IMR-90 (cell line): ENCODE measurements at regions not wholly inside any gene's neighbourhood (a gene's known extent, or its start where the extent isn't known, plus 50 kb on each side); places are given as distances from the start of the nearest gene placed in this dataset.

ENCODE experiments used
- ATAC-seq: fragments of 200-7000 bp; cut with Tn5 transposase; 2 replicates; pipeline ENCODE4 v1.9.1; 2020; ENCODE audit warnings: low read depth, mild to moderate bottlenecking, moderate library complexity
- BruUV-seq: library from RNA; stranded (reverse); fragments of 400-500 nt; replicated peaks from 2 replicates; lab custom pipeline; 2021; lab: Mats Ljungman, UMichigan
- CTCF ChIA-PET: fragments of 300-600 bp; formaldehyde crosslinking; extraction: SDS; loops from one replicate; lab custom pipeline; 2021; ENCODE audit warnings: antibody characterized with exemption; lab: Yijun Ruan, JAX
- POLR2A ChIA-PET: fragments of 300-600 bp; sonication (Branson Sonifier 250); formaldehyde crosslinking; loops from one replicate; lab custom pipeline; 2022; ENCODE audit warnings: antibody characterized with exemption; ENCODE audit not compliant: unreplicated experiment; lab: Charles Lee
- DNase-seq: peaks from one replicate; pipeline ENCODE4 v3.0.0; 2013
- H2AFZ ChIP-seq: replicated peaks from 2 replicates; pipeline ENCODE3; 2013; ENCODE audit warnings: low read length, mild to moderate bottlenecking; ENCODE audit not compliant: poor library complexity
- H2AK5ac ChIP-seq: 2 replicates; pipeline ENCODE4 v1.6.1; 2013; ENCODE audit warnings: low read depth, low read length, inconsistent platforms
- H2AK9ac ChIP-seq: replicated peaks from 2 replicates; pipeline ENCODE3; 2013; ENCODE audit warnings: mild to moderate bottlenecking, low read depth, low read length, moderate library complexity; ENCODE audit not compliant: poor library complexity
- H2BK120ac ChIP-seq: 2 replicates; pipeline ENCODE4 v1.6.1; 2013; ENCODE audit warnings: low read depth, low read length, inconsistent platforms
- H2BK15ac ChIP-seq: 3 replicates; pipeline ENCODE4 v1.6.1; 2013; ENCODE audit warnings: low read depth, low read length, inconsistent platforms
- H2BK20ac ChIP-seq: 2 replicates; pipeline ENCODE4 v1.6.1; 2013; ENCODE audit warnings: low read depth, mild to moderate bottlenecking, inconsistent platforms, low read length, moderate library complexity
- H2BK5ac ChIP-seq: 2 replicates; pipeline ENCODE4 v1.6.1; 2013; ENCODE audit warnings: mild to moderate bottlenecking, low read depth, low read length, inconsistent platforms; ENCODE audit not compliant: poor library complexity, severe bottlenecking
- H3K14ac ChIP-seq: replicated peaks from 2 replicates; pipeline ENCODE4 v1.6.1; 2013; ENCODE audit warnings: low read depth, low read length, inconsistent platforms
- H3K18ac ChIP-seq: 2 replicates; pipeline ENCODE4 v1.6.1; 2013; ENCODE audit warnings: low read depth, low read length, control low read depth
- H3K23ac ChIP-seq: 2 replicates; pipeline ENCODE4 v1.6.1; 2013; ENCODE audit warnings: low read depth, low read length, inconsistent platforms
- H3K27ac ChIP-seq: 2 replicates; pipeline ENCODE4 v1.5.1; 2013; ENCODE audit warnings: mild to moderate bottlenecking, control low read depth, low read length; ENCODE audit not compliant: insufficient read depth
- H3K27me3 ChIP-seq: 2 replicates; pipeline ENCODE4 v1.6.1; 2013; ENCODE audit warnings: low read length; ENCODE audit not compliant: control insufficient read depth, insufficient read depth
- H3K36me3 ChIP-seq: 2 replicates; pipeline ENCODE4 v1.6.1; 2013; ENCODE audit warnings: low read length, mixed read lengths; ENCODE audit not compliant: control insufficient read depth, insufficient read depth
- H3K4ac ChIP-seq: 2 replicates; pipeline ENCODE4 v1.6.1; 2013; ENCODE audit warnings: low read depth, low read length, inconsistent platforms
- H3K4me1 ChIP-seq: 2 replicates; pipeline ENCODE4 v1.6.1; 2013; ENCODE audit warnings: low read length, mixed read lengths; ENCODE audit not compliant: control insufficient read depth, insufficient read depth
- H3K4me2 ChIP-seq: 2 replicates; pipeline ENCODE4 v1.6.1; 2013; ENCODE audit warnings: low read depth, mild to moderate bottlenecking, control low read depth, low read length, moderate library complexity
- H3K4me3 ChIP-seq: 2 replicates; pipeline ENCODE4 v1.5.1; 2013; ENCODE audit warnings: low read depth, mild to moderate bottlenecking, control low read depth, low read length, moderate library complexity; ENCODE audit not compliant: insufficient read depth
- H3K56ac ChIP-seq: 2 replicates; pipeline ENCODE4 v1.6.1; 2013; ENCODE audit warnings: low read length, inconsistent platforms; ENCODE audit not compliant: insufficient read depth; ENCODE audit errors: extremely low read depth
- H3K79me1 ChIP-seq, 2 experiments: 2 replicates each; pipeline ENCODE4 v1.6.1; 2013; ENCODE audit warnings: low read length in 2 of 2, inconsistent platforms in 1 of 2, low read depth in 1 of 2
- H3K9ac ChIP-seq: 2 replicates; pipeline ENCODE4 v1.6.1; 2013; ENCODE audit warnings: low read depth, low read length, control low read depth
- H3K9me1 ChIP-seq: 2 replicates; pipeline ENCODE4 v1.6.1; 2013; ENCODE audit warnings: low read length, inconsistent platforms; ENCODE audit not compliant: insufficient read depth
- H3K9me3 ChIP-seq: 2 replicates; pipeline ENCODE4 v1.6.1; 2013; ENCODE audit warnings: low read length; ENCODE audit not compliant: control insufficient read depth, insufficient read depth
- H4K20me1 ChIP-seq: 2 replicates; pipeline ENCODE4 v1.6.1; 2013; ENCODE audit warnings: low read length, inconsistent platforms; ENCODE audit not compliant: insufficient read depth
- H4K5ac ChIP-seq: 2 replicates; pipeline ENCODE4 v1.6.1; 2013; ENCODE audit warnings: mild to moderate bottlenecking, low read depth, low read length, control low read depth
- H4K8ac ChIP-seq, 2 experiments: 2 replicates each; pipeline ENCODE4 v1.6.1; 2013; ENCODE audit warnings: low read depth in 2 of 2, low read length in 2 of 2, control low read depth in 1 of 2, inconsistent platforms in 1 of 2
- H4K91ac ChIP-seq: 2 replicates; pipeline ENCODE4 v1.6.1; 2013; ENCODE audit warnings: low read depth, low read length, inconsistent platforms; ENCODE audit not compliant: insufficient read depth
- FOS ChIP-seq: fragments of 150-350 bp; IDR thresholded peaks from 2 replicates; pipeline ENCODE4 v1.6.1; 2016; ENCODE audit warnings: low read depth, low read length
- MAFK ChIP-seq: IDR thresholded peaks from 2 replicates; pipeline ENCODE4 v1.6.1; 2012; ENCODE audit warnings: low read depth, low read length, improper control_type of control experiment
- RFX5 ChIP-seq: IDR thresholded peaks from 2 replicates; pipeline ENCODE4 v1.8.0; 2012; ENCODE audit warnings: low read depth, mild to moderate bottlenecking, low read length, moderate library complexity
- WGBS, 2 experiments: methylation state at CpG; one replicate each; pipeline versions ENCODE4 v1.1.5 to v1.1.7; 2013; ENCODE audit warnings: missing lambda C conversion rate in 2 of 2; ENCODE audit not compliant: insufficient read length in 1 of 2; ENCODE audit errors: extremely low coverage in 2 of 2; 5-methylcytosine and 5-hydroxymethylcytosine counted together
- dilution Hi-C: fragments of 300-500 bp; cut with HindIII; formaldehyde crosslinking; loops from one replicate; pipeline ENCODE4 v1.14.3; 2018; ENCODE audit warnings: low sequenced_read_pairs; ENCODE audit not compliant: unreplicated experiment
- in situ Hi-C: fragments of 300-500 bp; cut with MboI; formaldehyde crosslinking; loops from 3 replicates; pipeline ENCODE4 v1.14.3; 2019; ENCODE audit warnings: low sequenced_read_pairs, inconsistent platforms, mixed read lengths
- intact Hi-C: fragments of 100-400 bp; cut with micrococcal nuclease; formaldehyde crosslinking; loops from 2 replicates; pipeline ENCODE4 v1.10.0; 2022

- Histone ChIP-seq H3K27me3 (no peaks in the 10 kb centered on the region), H3K4me2 (no peak overlapping the region), H3K79me1 (no peaks in the 10 kb centered on the region), H3K14ac (no peak overlapping the region), H2BK15ac (no peak overlapping the region), H3K9ac (no peak overlapping the region), H3K4me1 (no peaks in the 10 kb centered on the region), H3K36me3 (no peaks in the 10 kb centered on the region), H3K27ac (no peak overlapping the region), H4K20me1 (no peaks in the 10 kb centered on the region), H3K23ac (no peak overlapping the region), H3K56ac (no peak overlapping the region), H2BK5ac (no peak overlapping the region), H3K9me1 (no peaks in the 10 kb centered on the region), H2AK9ac (no peak overlapping the region), H3K4ac (no peak overlapping the region), H4K8ac (no peak overlapping the region), H2AK5ac (no peak overlapping the region), H2AFZ (no peak overlapping the region), H3K18ac (no peak overlapping the region), H3K9me3 (no peaks in the 10 kb centered on the region), H2BK120ac (no peak overlapping the region), H4K5ac (no peak overlapping the region), H2BK20ac (no peak overlapping the region), H4K91ac (no peak overlapping the region), H3K4me3 (no peak overlapping the region)
- in situ Hi-C loops = no loop called here
- 25% methylated on average over 1 of the region's 3 CpGs; no CpG with 5 or more reads in 1 of the 2 experiments for WGBS, 2 experiments
- intact Hi-C loops = no loop called here
- no peak for DNase-seq
- BruUV-seq = no TSS peak
- peak; percentile 86 for TF ChIP-seq MAFK
- TF ChIP-seq FOS = no peak
- no peak for TF ChIP-seq RFX5
- POLR2A ChIA-PET = no interaction called here
- no peak for ATAC-seq
- CTCF ChIA-PET = no interaction called here
- dilution Hi-C loops = no loop called here
These were observed 66.1 kb upstream of the GRIP1 start for GRCh38 chr12:66744956-66745383.
